Tibial nerve (tissue), 4 donors: ENCODE measurements at regions not wholly inside any gene's neighbourhood (a gene's known extent, or its start where the extent isn't known, plus 50 kb on each side); places are given as distances from the start of the nearest gene placed in this dataset.
"Not testable (repeated sequence)": the region's sequence is repeated elsewhere in the genome, so short reads cannot be mapped to it uniquely, and the experiment has no call there.

ENCODE experiments used
- DNase-seq, 2 donors: peaks; one replicate each; pipeline ENCODE4 v3.0.0-alpha.2; 2019; ENCODE audit warnings: low spot score in 2 of 2
- H3K27ac ChIP-seq, 4 donors: fragments of 200-600 bp; sonication (generic) in 3 of 4; one replicate each; pipeline ENCODE4 v1.5.1; 2017 to 2019; ENCODE audit warnings: mild to moderate bottlenecking in 1 of 4
- H3K27me3 ChIP-seq, 2 donors: fragments of 200-600 bp; sonication (generic) in 1 of 2; one replicate each; pipeline versions ENCODE4 v1.5.1 to v1.6.0; 2017 to 2019
- H3K36me3 ChIP-seq, 3 donors: fragments of 200-600 bp; sonication (generic); one replicate each; pipeline ENCODE4 v1.5.1; 2018 to 2019
- H3K4me1 ChIP-seq, 4 donors: fragments of 200-600 bp; sonication (generic) in 3 of 4; one replicate each; pipeline ENCODE4 v1.5.1; 2017 to 2019
- H3K4me3 ChIP-seq, 4 donors: fragments of 200-600 bp; sonication (generic) in 3 of 4; one replicate each; pipeline ENCODE4 v1.5.1; 2017 to 2019; ENCODE audit warnings: mild to moderate bottlenecking in 1 of 4, moderate library complexity in 1 of 4
- H3K9me3 ChIP-seq, 4 donors: fragments of 200-600 bp; sonication (generic) in 3 of 4; one replicate each; pipeline ENCODE4 v1.5.1; 2017 to 2019
- CTCF ChIP-seq, 5 experiments: fragments of 200-600 bp in 3 of 5; fragments of 450-650 bp in 2 of 5; sonication (generic) in 3 of 5; IDR thresholded peaks; one replicate each; pipeline ENCODE4 v1.5.1; 2016 to 2019; ENCODE audit warnings: antibody characterized with exemption in 5 of 5, mild to moderate bottlenecking in 3 of 5, moderate library complexity in 2 of 5
- EP300 ChIP-seq, 2 donors: sonication (generic); formaldehyde crosslinking; IDR thresholded peaks; one replicate each; pipeline ENCODE4 v1.6.1; 2017; ENCODE audit warnings: antibody characterized with exemption in 2 of 2, mild to moderate bottlenecking in 1 of 2
- POLR2A ChIP-seq, 2 donors: fragments of 450-650 bp; IDR thresholded peaks; one replicate each; pipeline ENCODE4 v1.6.1; 2017; ENCODE audit warnings: antibody characterized with exemption in 2 of 2, mild to moderate bottlenecking in 2 of 2, moderate library complexity in 2 of 2
- WGBS, 2 donors: methylation state at CpG; one replicate each; pipeline ENCODE4 v1.1.5; 2018; 5-methylcytosine and 5-hydroxymethylcytosine counted together

- Histone ChIP-seq H3K27me3 (no peaks in the 10 kb centered on the region), H3K9me3 (no peaks in the 10 kb centered on the region), H3K4me1 (no peaks in the 10 kb centered on the region), H3K36me3 (no peaks in the 10 kb centered on the region), H3K4me3 (no peak overlapping the region), H3K27ac (no peak overlapping the region)
- TF ChIP-seq CTCF (IDR thresholded peaks at IDR 0.05) = no peak
- no peak for TF ChIP-seq EP300 (IDR thresholded peaks at IDR 0.05)
- no peak for TF ChIP-seq POLR2A (IDR thresholded peaks at IDR 0.05)
- DNase-seq = no peak
Measured at GRCh38 chr7:67655168-67655567, 658.5 kb downstream of the TYW1 start.

- DNase-seq = no peak
- Histone ChIP-seq H3K4me1 (no peaks in the 10 kb centered on the region), H3K27me3 (no peaks in the 10 kb centered on the region), H3K27ac (no peak overlapping the region), H3K4me3 (no peak overlapping the region), H3K9me3 (peaks cover 0 to 10% (median 0%) of the 10 kb centered on the region in 4 donors), H3K36me3 (no peaks in the 10 kb centered on the region)
- TF ChIP-seq CTCF (IDR thresholded peaks at IDR 0.05) (no peak), POLR2A (IDR thresholded peaks at IDR 0.05) (no peak), EP300 (IDR thresholded peaks at IDR 0.05) (no peak)
Measured at GRCh38 chr7:67659091-67659490, 662.5 kb downstream of the TYW1 start.

GRCh38 chr7:67662804-67663203 is 666.2 kb downstream of the TYW1 start:
- DNase-seq = no peak
- TF ChIP-seq POLR2A (IDR thresholded peaks at IDR 0.05) (no peak), EP300 (IDR thresholded peaks at IDR 0.05) (no peak), CTCF (IDR thresholded peaks at IDR 0.05) (no peak)
- Histone ChIP-seq H3K4me1 (no peaks in the 10 kb centered on the region), H3K36me3 (no peaks in the 10 kb centered on the region), H3K9me3 (peaks cover 0 to 16% (median 0%) of the 10 kb centered on the region in 4 donors), H3K27ac (no peak overlapping the region), H3K27me3 (no peaks in the 10 kb centered on the region), H3K4me3 (no peak overlapping the region)
- 78 to 90% methylated on average over 1 of the region's 1 CpG for WGBS, 2 donors

- no peak overlapping the region for H3K27ac ChIP-seq
- H3K27me3 ChIP-seq = no peaks in the 10 kb centered on the region
- no peaks in the 10 kb centered on the region for H3K36me3 ChIP-seq
- H3K4me3 ChIP-seq = no peak overlapping the region
- WGBS, 2 donors = 67 to 68% methylated on average over 1 of the region's 1 CpG
- H3K4me1 ChIP-seq = no peaks in the 10 kb centered on the region
- peaks cover 0 to 16% (median 0%) of the 10 kb centered on the region in 4 donors for H3K9me3 ChIP-seq
- DNase-seq = no peak
- TF ChIP-seq EP300 (IDR thresholded peaks at IDR 0.05) (no peak), POLR2A (IDR thresholded peaks at IDR 0.05) (no peak), CTCF (IDR thresholded peaks at IDR 0.05) (no peak)
Measured at GRCh38 chr7:67663644-67664043, 667.0 kb downstream of the TYW1 start.

- peaks cover 0 to 38% (median 3%) of the 10 kb centered on the region in 4 donors for H3K9me3 ChIP-seq
- not testable (repeated sequence) for H3K4me1 ChIP-seq, H3K27me3 ChIP-seq, H3K36me3 ChIP-seq, H3K27ac ChIP-seq, DNase-seq, H3K4me3 ChIP-seq
- 53 to 69% methylated on average over 4 of the region's 4 CpGs for WGBS, 2 donors
Measured at GRCh38 chr7:67666359-67666758, 669.7 kb downstream of the TYW1 start.

GRCh38 chr7:67671006-67671548 is 674.4 kb downstream of the TYW1 start:
- 7 to 15% methylated on average over 4 of the region's 4 CpGs for WGBS, 2 donors
- Histone ChIP-seq H3K9me3 (peaks cover 0 to 46% (median 3%) of the 10 kb centered on the region in 4 donors), H3K36me3 (no peaks in the 10 kb centered on the region), H3K4me1 (no peaks in the 10 kb centered on the region), H3K27me3 (no peaks in the 10 kb centered on the region), H3K4me3 (no peak overlapping the region), H3K27ac (no peak overlapping the region)
- DNase-seq = no peak
- TF ChIP-seq EP300 (IDR thresholded peaks at IDR 0.05) (no peak), CTCF (IDR thresholded peaks at IDR 0.05) (no peak), POLR2A (IDR thresholded peaks at IDR 0.05) (no peak)
